Thoracic aorta (tissue), 2 donors: ENCODE measurements at regions not wholly inside any gene's neighbourhood (a gene's known extent, or its start where the extent isn't known, plus 50 kb on each side); places are given as distances from the start of the nearest gene placed in this dataset.

Experiments
- ATAC-seq: fragments of 150-250 bp; one replicate; pipeline ENCODE4 v1.8.0; 2017; ENCODE audit warnings: low read depth; ENCODE audit not compliant: insufficient number of reproducible peaks, low FRiP score
- DNase-seq: peaks from one replicate; pipeline ENCODE4 v3.0.0-alpha.2; 2020; ENCODE audit warnings: low spot score
- H3K27ac ChIP-seq, 2 donors: fragments of 200-600 bp; sonication (generic); 1 replicate in 1 of 2; 2 replicates in 1 of 2; pipeline ENCODE4 v1.5.1; 2016; ENCODE audit warnings: mild to moderate bottlenecking in 2 of 2, moderate library complexity in 2 of 2
- H3K27me3 ChIP-seq: fragments of 200-600 bp; sonication (generic); replicated peaks from 2 replicates; pipeline ENCODE4 v1.6.0; 2016; ENCODE audit warnings: mild to moderate bottlenecking; ENCODE audit not compliant: insufficient read depth
- H3K36me3 ChIP-seq: fragments of 200-600 bp; sonication (generic); one replicate; pipeline ENCODE4 v1.5.1; 2016
- H3K4me1 ChIP-seq, 2 donors: fragments of 200-600 bp; sonication (generic); 1 replicate in 1 of 2; 2 replicates in 1 of 2; pipeline versions ENCODE4 v1.5.1 to v1.6.0; 2016; ENCODE audit warnings: low read depth in 2 of 2, mild to moderate bottlenecking in 1 of 2; ENCODE audit not compliant: control insufficient read depth in 1 of 2
- H3K4me3 ChIP-seq: fragments of 200-600 bp; sonication (generic); 2 replicates; pipeline ENCODE4 v1.5.1; 2016; ENCODE audit warnings: mild to moderate bottlenecking
- H3K9me3 ChIP-seq: fragments of 200-600 bp; sonication (generic); 2 replicates; pipeline ENCODE4 v1.5.1; 2016
- TF ChIP-seq, protein P1 (sequence below): fragments of 200-600 bp; sonication (generic); IDR thresholded peaks from one replicate; pipeline ENCODE4 v1.5.1; 2019; ENCODE audit warnings: antibody characterized with exemption

DNA sequence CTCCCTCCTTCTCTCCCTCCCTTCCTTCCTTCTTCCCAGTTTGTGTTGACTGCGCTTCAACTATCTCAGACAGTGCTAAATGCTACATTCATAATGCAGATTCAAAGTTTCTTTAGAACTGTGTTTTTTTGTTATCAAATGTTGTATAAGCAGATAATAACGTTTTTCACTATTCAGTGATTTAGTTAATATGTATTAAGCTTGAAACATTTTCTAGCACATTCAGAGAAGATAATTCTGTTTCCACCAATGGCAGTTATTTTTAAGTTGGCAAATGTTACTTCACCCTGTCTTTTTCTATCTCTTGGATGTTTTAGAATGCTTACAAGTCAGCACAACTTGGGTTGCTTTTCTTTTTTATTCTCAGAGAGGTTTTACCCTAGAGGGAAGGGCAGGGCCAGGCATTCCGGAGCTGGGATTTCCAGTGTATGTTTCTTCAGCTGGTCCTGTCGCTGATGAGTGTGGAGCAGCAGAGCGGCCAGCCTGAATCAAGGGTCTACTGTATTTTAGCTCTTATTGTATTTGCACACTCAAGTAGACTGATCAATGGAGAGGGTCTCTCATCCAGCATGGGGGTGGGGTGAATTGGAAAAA lies 162.3 kb upstream of the ARHGAP20 start:
- no peak overlapping the region for H3K4me3 ChIP-seq
- H3K27me3 ChIP-seq, result no peaks in the 10 kb centered on the region
- no peak overlapping the region for H3K27ac ChIP-seq
- H3K36me3 ChIP-seq, result no peaks in the 10 kb centered on the region
- ATAC-seq, result no peak
- no peak for DNase-seq
- no peaks in the 10 kb centered on the region for H3K4me1 ChIP-seq
- H3K9me3 ChIP-seq, result no peaks in the 10 kb centered on the region
- TF ChIP-seq, protein P1, sequence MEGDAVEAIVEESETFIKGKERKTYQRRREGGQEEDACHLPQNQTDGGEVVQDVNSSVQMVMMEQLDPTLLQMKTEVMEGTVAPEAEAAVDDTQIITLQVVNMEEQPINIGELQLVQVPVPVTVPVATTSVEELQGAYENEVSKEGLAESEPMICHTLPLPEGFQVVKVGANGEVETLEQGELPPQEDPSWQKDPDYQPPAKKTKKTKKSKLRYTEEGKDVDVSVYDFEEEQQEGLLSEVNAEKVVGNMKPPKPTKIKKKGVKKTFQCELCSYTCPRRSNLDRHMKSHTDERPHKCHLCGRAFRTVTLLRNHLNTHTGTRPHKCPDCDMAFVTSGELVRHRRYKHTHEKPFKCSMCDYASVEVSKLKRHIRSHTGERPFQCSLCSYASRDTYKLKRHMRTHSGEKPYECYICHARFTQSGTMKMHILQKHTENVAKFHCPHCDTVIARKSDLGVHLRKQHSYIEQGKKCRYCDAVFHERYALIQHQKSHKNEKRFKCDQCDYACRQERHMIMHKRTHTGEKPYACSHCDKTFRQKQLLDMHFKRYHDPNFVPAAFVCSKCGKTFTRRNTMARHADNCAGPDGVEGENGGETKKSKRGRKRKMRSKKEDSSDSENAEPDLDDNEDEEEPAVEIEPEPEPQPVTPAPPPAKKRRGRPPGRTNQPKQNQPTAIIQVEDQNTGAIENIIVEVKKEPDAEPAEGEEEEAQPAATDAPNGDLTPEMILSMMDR, result no peak

DNA sequence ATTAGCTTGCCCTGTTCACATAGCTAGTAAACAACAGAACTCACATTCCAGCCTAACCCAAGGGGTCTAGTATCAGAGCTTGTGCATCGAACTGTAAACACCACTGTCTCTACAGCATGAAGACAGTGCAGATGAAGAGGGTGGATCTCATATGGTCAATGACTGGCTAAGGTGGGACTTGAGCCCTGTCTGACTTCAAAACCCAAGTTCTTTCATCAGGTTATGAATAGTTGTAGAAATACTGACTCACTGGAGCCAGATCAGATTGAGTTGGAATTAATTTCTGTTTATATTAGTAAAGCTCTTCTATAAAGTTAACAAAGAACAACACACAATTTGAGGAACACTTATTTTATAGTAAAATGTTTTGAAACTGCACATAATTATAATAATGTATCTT lies 161.7 kb upstream of the ARHGAP20 start:
- H3K9me3 ChIP-seq, result no peaks in the 10 kb centered on the region
- no peaks in the 10 kb centered on the region for H3K4me1 ChIP-seq
- H3K27ac ChIP-seq, result no peak overlapping the region
- H3K27me3 ChIP-seq, result no peaks in the 10 kb centered on the region
- no peak for DNase-seq
- H3K36me3 ChIP-seq, result no peaks in the 10 kb centered on the region
- H3K4me3 ChIP-seq, result no peak overlapping the region
- ATAC-seq, result no peak
- TF ChIP-seq, protein P1, result no peak

DNA sequence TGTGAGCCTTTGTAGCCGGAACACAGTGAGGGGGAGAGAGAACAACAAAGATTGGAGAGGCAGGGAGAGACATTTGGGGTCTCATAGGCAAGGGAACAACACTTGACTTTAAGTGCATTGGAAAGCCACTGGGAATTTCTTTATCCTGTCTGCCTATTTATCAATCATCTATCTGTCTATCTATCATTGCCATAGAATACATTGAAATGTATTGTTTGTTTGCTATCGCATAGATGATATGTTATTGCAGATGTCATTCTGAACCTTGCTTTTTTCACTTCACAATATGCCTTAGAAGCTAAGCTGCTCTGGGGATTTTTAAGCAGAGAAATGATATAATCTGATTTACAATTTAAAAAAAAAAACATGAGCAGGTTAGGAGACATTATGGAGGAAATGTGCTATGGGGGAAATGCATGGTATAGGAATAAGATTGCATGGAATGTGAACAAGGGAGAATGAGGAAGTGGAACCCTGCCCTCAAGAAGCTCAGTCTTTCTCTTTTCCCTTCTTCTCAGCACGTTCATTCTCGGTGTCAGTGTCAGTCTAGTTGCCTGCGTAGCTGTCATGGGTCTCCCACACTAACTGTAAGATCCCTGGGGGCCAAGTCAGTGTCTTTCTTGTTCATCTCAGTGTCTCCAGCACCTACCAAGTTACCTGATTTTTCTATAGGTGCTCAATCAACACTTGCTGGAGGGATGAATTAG lies 158.7 kb upstream of the ARHGAP20 start:
- TF ChIP-seq, protein P1, result no peak
- Histone ChIP-seq H3K9me3 (no peaks in the 10 kb centered on the region), H3K27me3 (no peaks in the 10 kb centered on the region), H3K4me1 (no peaks in the 10 kb centered on the region), H3K27ac (no peak overlapping the region), H3K36me3 (no peaks in the 10 kb centered on the region), H3K4me3 (no peak overlapping the region)
- DNase-seq (no peak), ATAC-seq (no peak)

DNA sequence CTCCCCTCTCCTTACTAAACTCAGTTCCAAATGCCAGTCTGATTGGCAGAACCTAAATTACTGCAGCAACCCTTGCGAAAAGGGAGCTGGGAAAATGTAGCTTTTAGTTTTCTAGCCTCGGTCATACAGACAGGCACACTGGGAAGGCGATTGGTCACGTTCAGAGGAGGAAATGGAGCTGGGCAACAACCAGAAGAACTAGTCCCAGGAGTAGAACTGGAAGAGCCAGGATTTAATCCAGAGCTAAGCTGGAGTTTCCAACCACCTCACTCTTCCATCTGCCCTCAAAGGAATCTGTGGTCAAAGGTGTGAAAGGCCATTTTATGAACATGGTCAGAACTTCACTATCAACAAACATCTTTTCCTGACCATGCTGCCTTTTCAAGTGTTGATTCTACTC lies 155.7 kb upstream of the ARHGAP20 start:
- Histone ChIP-seq H3K4me1 (no peaks in the 10 kb centered on the region), H3K27ac (no peak overlapping the region), H3K4me3 (no peak overlapping the region), H3K36me3 (no peaks in the 10 kb centered on the region), H3K9me3 (no peaks in the 10 kb centered on the region), H3K27me3 (no peaks in the 10 kb centered on the region)
- DNase-seq (no peak), ATAC-seq (no peak)
- TF ChIP-seq, protein P1, result no peak

DNA sequence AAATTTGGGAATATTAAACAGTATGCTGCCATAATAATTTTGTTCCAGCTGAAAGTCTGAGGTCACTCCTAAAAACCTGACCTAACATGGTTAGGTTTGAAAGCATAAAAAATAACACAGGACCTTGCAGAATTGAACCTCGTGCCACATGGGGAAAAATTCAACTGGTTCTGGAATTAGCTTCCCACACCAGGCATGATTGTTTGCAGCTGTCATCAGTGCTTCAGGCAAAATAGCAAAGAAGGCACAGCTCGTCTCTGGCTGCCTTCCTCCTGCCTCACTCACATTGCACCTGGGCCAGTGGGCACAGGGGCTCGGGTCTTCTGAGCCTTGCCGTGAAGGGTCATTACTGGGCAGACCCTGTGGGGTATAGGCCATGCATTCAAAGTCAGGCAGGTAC lies 153.8 kb upstream of the ARHGAP20 start:
- no peaks in the 10 kb centered on the region for H3K9me3 ChIP-seq
- TF ChIP-seq, protein P1, result no peak
- ATAC-seq, result no peak

More for the DNA sequence above, 153.8 kb upstream of the ARHGAP20 start:
- H3K4me1 ChIP-seq, result no peaks in the 10 kb centered on the region
- no peaks in the 10 kb centered on the region for H3K27me3 ChIP-seq
- H3K27ac ChIP-seq, result no peak overlapping the region
- no peak for DNase-seq
- no peaks in the 10 kb centered on the region for H3K36me3 ChIP-seq
- no peak overlapping the region for H3K4me3 ChIP-seq
